Neuronal stem cell (in vitro differentiated cells): ENCODE measurements at regions not wholly inside any gene's neighbourhood (a gene's known extent, or its start where the extent isn't known, plus 50 kb on each side); places are given as distances from the start of the nearest gene placed in this dataset.

Source experiments
- DNase-seq: peaks from one replicate; pipeline ENCODE4 v3.0.0-alpha.2; 2013; ENCODE audit warnings: low spot score
- H2AFZ ChIP-seq: one replicate; pipeline ENCODE4 v1.6.1; 2013; ENCODE audit warnings: mild to moderate bottlenecking, low read length, inconsistent platforms
- H2AK5ac ChIP-seq: 2 replicates; pipeline ENCODE4 v1.6.1; 2013; ENCODE audit warnings: low read depth, mild to moderate bottlenecking, inconsistent platforms, low read length, moderate library complexity, mixed read lengths
- H2BK120ac ChIP-seq: 2 replicates; pipeline ENCODE4 v1.6.1; 2013; ENCODE audit warnings: low read depth, mild to moderate bottlenecking, inconsistent platforms, low read length, moderate library complexity, mixed read lengths
- H2BK12ac ChIP-seq: one replicate; pipeline ENCODE4 v1.6.1; 2013; ENCODE audit warnings: low read length, inconsistent platforms
- H2BK15ac ChIP-seq: 2 replicates; pipeline ENCODE4 v1.6.1; 2013; ENCODE audit warnings: mild to moderate bottlenecking, low read length, inconsistent platforms, mixed read lengths
- H2BK5ac ChIP-seq: one replicate; pipeline ENCODE4 v1.6.1; 2013; ENCODE audit warnings: inconsistent platforms, mild to moderate bottlenecking, low read length, moderate library complexity
- H3K14ac ChIP-seq: one replicate; pipeline ENCODE4 v1.6.1; 2013; ENCODE audit warnings: low read length, inconsistent platforms
- H3K18ac ChIP-seq: 2 replicates; pipeline ENCODE4 v1.6.1; 2013; ENCODE audit warnings: low read length, inconsistent platforms
- H3K23ac ChIP-seq: 2 replicates; pipeline ENCODE4 v1.6.1; 2013; ENCODE audit warnings: low read depth, mild to moderate bottlenecking, mixed read lengths, low read length, inconsistent platforms; ENCODE audit not compliant: poor library complexity
- H3K27ac ChIP-seq: replicated peaks from 3 replicates; pipeline ENCODE4 v1.5.1; 2013; ENCODE audit warnings: low read length, inconsistent platforms
- H3K27me3 ChIP-seq, 3 experiments: 2 replicates each; pipeline ENCODE4 v1.6.1; 2013; ENCODE audit warnings: low read length in 3 of 3, mild to moderate bottlenecking in 2 of 3, inconsistent platforms in 1 of 3, low read depth in 1 of 3, mixed read lengths in 1 of 3, moderate library complexity in 1 of 3; ENCODE audit not compliant: control insufficient read depth in 3 of 3, insufficient read depth in 3 of 3
- H3K36me3 ChIP-seq, 2 donors: replicated peaks in 1 of 2; 2 replicates each; pipeline ENCODE4 v1.6.1; 2013; ENCODE audit warnings: low read length in 2 of 2; ENCODE audit not compliant: control insufficient read depth in 2 of 2, insufficient read depth in 2 of 2
- H3K4ac ChIP-seq: 2 replicates; pipeline ENCODE4 v1.6.1; 2013; ENCODE audit warnings: inconsistent platforms, mild to moderate bottlenecking, low read length, moderate library complexity
- H3K4me1 ChIP-seq, 2 donors: 1 replicate in 1 of 2; 2 replicates in 1 of 2; pipeline ENCODE4 v1.6.1; 2013; ENCODE audit warnings: low read length in 2 of 2, low read depth in 1 of 2; ENCODE audit not compliant: control insufficient read depth in 2 of 2, insufficient read depth in 1 of 2
- H3K4me2 ChIP-seq: one replicate; pipeline ENCODE4 v1.6.1; 2013; ENCODE audit warnings: mild to moderate bottlenecking, low read length, inconsistent platforms; ENCODE audit not compliant: insufficient read depth, poor library complexity, severe bottlenecking
- H3K4me3 ChIP-seq, 2 donors: 2 replicates each; pipeline ENCODE4 v1.5.1; 2013; ENCODE audit warnings: low read length in 2 of 2, mild to moderate bottlenecking in 2 of 2, inconsistent platforms in 1 of 2, moderate library complexity in 1 of 2
- H3K79me1 ChIP-seq: one replicate; pipeline ENCODE4 v1.6.1; 2013; ENCODE audit warnings: low read depth, mild to moderate bottlenecking, inconsistent platforms, low read length, moderate library complexity
- H3K9ac ChIP-seq: one replicate; pipeline ENCODE4 v1.6.1; 2013; ENCODE audit warnings: mild to moderate bottlenecking, low read depth, low read length, inconsistent platforms; ENCODE audit not compliant: poor library complexity
- H3K9me3 ChIP-seq, 2 donors: replicated peaks in 1 of 2; 2 replicates each; pipeline versions ENCODE3 to v1.6.1; 2013; ENCODE audit warnings: low read length in 2 of 2, mild to moderate bottlenecking in 2 of 2, inconsistent platforms in 1 of 2, low read depth in 1 of 2, mixed read lengths in 1 of 2, moderate library complexity in 1 of 2; ENCODE audit not compliant: control insufficient read depth in 2 of 2, insufficient read depth in 1 of 2
- H4K8ac ChIP-seq: one replicate; pipeline ENCODE4 v1.6.1; 2013; ENCODE audit warnings: low read depth, mild to moderate bottlenecking, inconsistent platforms, low read length, moderate library complexity
- H4K91ac ChIP-seq: one replicate; pipeline ENCODE4 v1.6.1; 2013; ENCODE audit warnings: low read length, low read depth, mild to moderate bottlenecking, inconsistent platforms; ENCODE audit not compliant: poor library complexity
- WGBS, 2 donors: extraction: QIAGEN DNeasy Blood & Tissue Kit; methylation state at CpG; one replicate each; pipeline ENCODE4 v1.1.7; 2013; ENCODE audit warnings: missing lambda C conversion rate in 2 of 2, mixed read lengths in 1 of 2; ENCODE audit not compliant: insufficient read length in 2 of 2, insufficient replicate concordance in 1 of 2; ENCODE audit errors: extremely low coverage in 2 of 2; 5-methylcytosine and 5-hydroxymethylcytosine counted together

GRCh38 chr3:17795711-17796110, 53.3 kb upstream of the TBC1D5 start:
- Histone ChIP-seq H3K27me3 (no peaks in the 10 kb centered on the region), H3K9me3 (no peaks in the 10 kb centered on the region), H2AK5ac (no peak overlapping the region), H3K9ac (no peak overlapping the region), H3K27ac (no peak overlapping the region), H3K14ac (no peak overlapping the region), H3K4me2 (no peak overlapping the region), H3K4ac (no peak overlapping the region), H2AFZ (no peak overlapping the region), H3K18ac (no peak overlapping the region), H2BK15ac (no peak overlapping the region), H2BK120ac (no peak overlapping the region), H2BK12ac (no peak overlapping the region), H2BK5ac (no peak overlapping the region), H3K4me3 (no peak overlapping the region), H3K79me1 (no peaks in the 10 kb centered on the region), H3K36me3 (no peaks in the 10 kb centered on the region), H3K4me1 (no peaks in the 10 kb centered on the region), H4K91ac (no peak overlapping the region), H3K23ac (no peak overlapping the region), H4K8ac (no peak overlapping the region)
- no peak for DNase-seq
- WGBS, 2 donors: no CpG with 5 or more reads among the region's 3 CpGs

GRCh38 chr3:17795280-17795679, 52.8 kb upstream of the TBC1D5 start:
- no peak for DNase-seq

GRCh38 chr3:17793542-17794195, 51.2 kb upstream of the TBC1D5 start:
- H3K27ac ChIP-seq: no peak overlapping the region
- H3K4me1 ChIP-seq: no peaks in the 10 kb centered on the region
- no peaks in the 10 kb centered on the region for H3K9me3 ChIP-seq
- H3K79me1 ChIP-seq: no peaks in the 10 kb centered on the region
- H3K4me3 ChIP-seq: peak overlapping the region in 1 of 2 donors; percentile 8
- no peaks in the 10 kb centered on the region for H3K27me3 ChIP-seq
- peak overlapping the region; percentile 7 for H3K18ac ChIP-seq
- DNase-seq: no peak
- no peak overlapping the region for H2BK120ac ChIP-seq
- H2BK15ac ChIP-seq: no peak overlapping the region
- no peak overlapping the region for H3K23ac ChIP-seq
- H2BK5ac ChIP-seq: no peak overlapping the region
- no peak overlapping the region for H4K8ac ChIP-seq
- no peak overlapping the region for H3K4ac ChIP-seq
- no CpG with 5 or more reads among the region's 4 CpGs for WGBS, 2 donors
- no peak overlapping the region for H2BK12ac ChIP-seq
- no peak overlapping the region for H4K91ac ChIP-seq
- no peak overlapping the region for H3K14ac ChIP-seq
- no peak overlapping the region for H3K9ac ChIP-seq
- H3K4me2 ChIP-seq: no peak overlapping the region
- H2AK5ac ChIP-seq: no peak overlapping the region
- no peaks in the 10 kb centered on the region for H3K36me3 ChIP-seq
- no peak overlapping the region for H2AFZ ChIP-seq

More at GRCh38 chr3:17795280-17795679, 52.8 kb upstream of the TBC1D5 start:
- Histone ChIP-seq H2BK15ac (no peak overlapping the region), H3K4me1 (no peaks in the 10 kb centered on the region), H3K4me3 (no peak overlapping the region), H3K23ac (no peak overlapping the region), H3K36me3 (no peaks in the 10 kb centered on the region), H3K79me1 (no peaks in the 10 kb centered on the region), H3K14ac (no peak overlapping the region), H4K8ac (no peak overlapping the region), H2BK120ac (no peak overlapping the region), H3K9ac (no peak overlapping the region), H3K4ac (no peak overlapping the region), H3K27ac (no peak overlapping the region), H3K27me3 (no peaks in the 10 kb centered on the region), H2BK5ac (no peak overlapping the region), H4K91ac (no peak overlapping the region), H2AK5ac (no peak overlapping the region), H3K9me3 (no peaks in the 10 kb centered on the region), H2BK12ac (no peak overlapping the region), H2AFZ (no peak overlapping the region), H3K4me2 (no peak overlapping the region), H3K18ac (no peak overlapping the region)
- no CpG with 5 or more reads among the region's 1 CpG for WGBS, 2 donors
